Body of pancreas (tissue), 4 donors: ENCODE measurements at regions not wholly inside any gene's neighbourhood (a gene's known extent, or its start where the extent isn't known, plus 50 kb on each side); places are given as distances from the start of the nearest gene placed in this dataset.

Experiments used
- ATAC-seq: fragments of 150-250 bp; one replicate; pipeline ENCODE4 v1.9.1; 2016
- DNase-seq, 4 donors: peaks; one replicate each; pipeline ENCODE4 v3.0.0-alpha.2; 2019
- H3K27ac ChIP-seq, 4 donors: fragments of 200-600 bp; sonication (generic); 1 replicate in 3 of 4; 2 replicates in 1 of 4; pipeline versions ENCODE4 v1.5.1 to v1.6.1; 2016 to 2019; ENCODE audit warnings: mild to moderate bottlenecking in 1 of 4, mixed read lengths in 1 of 4, moderate library complexity in 1 of 4
- H3K27me3 ChIP-seq, 2 donors: fragments of 200-600 bp; sonication (generic); one replicate each; pipeline ENCODE4 v1.6.0; 2016; ENCODE audit warnings: mild to moderate bottlenecking in 1 of 2
- H3K36me3 ChIP-seq, 2 donors: fragments of 200-600 bp; sonication (generic); replicated peaks in 1 of 2; 2 replicates each; pipeline ENCODE4 v1.5.1; 2016; ENCODE audit warnings: low read depth in 2 of 2; ENCODE audit not compliant: insufficient read depth in 1 of 2
- H3K4me1 ChIP-seq: fragments of 200-600 bp; sonication (generic); one replicate; pipeline ENCODE4 v1.6.0; 2016
- H3K4me3 ChIP-seq, 2 donors: fragments of 200-600 bp; sonication (generic); 1 replicate in 1 of 2; 2 replicates in 1 of 2; pipeline ENCODE4 v1.5.1; 2016 to 2019
- H3K9me3 ChIP-seq, 3 donors: fragments of 200-600 bp; sonication (generic); 1 replicate in 2 of 3; 2 replicates in 1 of 3; pipeline ENCODE4 v1.5.1; 2016
- CTCF ChIP-seq, 7 experiments: fragments of 450-650 bp in 4 of 7; fragments of 200-600 bp in 3 of 7; sonication (generic) in 3 of 7; IDR thresholded peaks; one replicate each; pipeline ENCODE4 v1.5.1; 2016 to 2019; ENCODE audit warnings: antibody characterized with exemption in 7 of 7
- POLR2A ChIP-seq, 3 donors: fragments of 450-650 bp; IDR thresholded peaks; one replicate each; pipeline ENCODE4 v1.6.1; 2016; ENCODE audit warnings: antibody characterized with exemption in 3 of 3, mild to moderate bottlenecking in 2 of 3
- WGBS, 2 donors: methylation state at CpG; one replicate each; pipeline ENCODE4 v1.1.5; 2017; 5-methylcytosine and 5-hydroxymethylcytosine counted together
- intact Hi-C: fragments of 100-400 bp; cut with DNase I; formaldehyde crosslinking; loops from one replicate; pipeline ENCODE4 v1.15.1; 2023

GRCh38 chr17:65459677-65460347 is 101.6 kb downstream of the AXIN2 start:
- Histone ChIP-seq H3K36me3 (no peaks in the 10 kb centered on the region), H3K4me3 (no peak overlapping the region), H3K27ac (no peak overlapping the region), H3K27me3 (no peaks in the 10 kb centered on the region), H3K4me1 (no peaks in the 10 kb centered on the region), H3K9me3 (no peaks in the 10 kb centered on the region)
- DNase-seq = no peak
- no peak for TF ChIP-seq POLR2A (IDR thresholded peaks at IDR 0.05)
- intact Hi-C loops = no loop called here
- no peak for ATAC-seq
- 52 to 61% methylated on average over 12 to 15 of the region's 15 CpGs for WGBS, 2 donors

DNA sequence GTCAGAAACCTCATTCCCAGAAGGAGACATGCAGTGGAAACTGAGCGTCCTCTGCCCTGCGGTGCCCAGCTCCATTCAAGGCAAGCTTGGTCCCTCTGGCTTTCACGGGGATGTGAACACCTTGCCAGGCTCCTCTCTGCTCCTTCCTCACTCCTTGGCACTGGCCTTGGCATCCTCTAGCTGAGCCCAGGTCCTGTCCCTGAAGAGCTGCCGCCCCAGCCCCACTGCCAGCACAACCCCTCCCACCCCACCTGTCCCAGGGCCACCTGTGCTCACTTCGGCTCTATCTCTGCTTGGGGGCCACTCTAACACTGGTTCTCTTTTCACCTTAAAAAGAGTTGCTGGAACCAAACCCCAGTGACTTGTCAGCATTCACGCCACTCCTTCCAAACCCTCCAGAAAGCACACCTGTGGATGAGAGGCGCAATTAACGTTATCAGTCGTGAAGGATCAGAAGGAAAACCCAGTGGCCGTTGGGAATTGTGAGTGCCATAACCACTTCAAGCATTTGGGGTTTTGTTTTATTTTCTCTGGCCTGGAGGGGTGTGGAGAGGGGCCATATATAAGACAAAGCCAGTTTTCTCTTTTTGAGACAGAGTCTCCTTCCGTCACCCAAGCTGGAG is 103.7 kb downstream of the AXIN2 start:
- intact Hi-C loops = no loop called here
- H3K36me3 ChIP-seq = no peaks in the 10 kb centered on the region
- H3K4me1 ChIP-seq = no peaks in the 10 kb centered on the region
- TF ChIP-seq POLR2A (IDR thresholded peaks at IDR 0.05) (no peak), CTCF (IDR thresholded peaks at IDR 0.05) (no peak)
- H3K27me3 ChIP-seq = no peaks in the 10 kb centered on the region
- 72 to 79% methylated on average over 10 to 11 of the region's 11 CpGs for WGBS, 2 donors
- no peak overlapping the region for H3K4me3 ChIP-seq
- no peak overlapping the region for H3K27ac ChIP-seq
- ATAC-seq (no peak), DNase-seq (no peak)
- H3K9me3 ChIP-seq = no peaks in the 10 kb centered on the region

DNA sequence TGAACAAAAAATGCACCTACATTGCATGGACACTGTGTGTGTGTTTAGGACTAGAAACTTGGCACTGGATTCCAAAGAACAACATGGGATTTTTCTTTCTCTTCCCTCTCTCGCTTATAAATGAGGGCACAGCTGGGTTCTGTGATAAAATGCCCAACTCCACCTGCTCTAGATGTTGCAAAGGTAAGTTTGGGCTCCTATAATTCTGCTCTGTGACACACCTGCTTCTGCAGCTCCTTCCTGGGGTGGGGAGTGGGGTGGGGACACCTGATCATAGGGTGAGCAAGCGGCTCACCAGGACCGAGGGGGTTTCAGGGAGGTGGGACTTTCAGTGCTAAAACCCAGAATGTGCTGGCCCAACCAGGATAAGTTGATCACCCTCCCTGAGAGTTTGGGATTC is 104.3 kb downstream of the AXIN2 start:
- H3K27ac ChIP-seq = no peak overlapping the region
- no peaks in the 10 kb centered on the region for H3K27me3 ChIP-seq
- DNase-seq = no peak
- H3K9me3 ChIP-seq = no peaks in the 10 kb centered on the region
- no peak overlapping the region for H3K4me3 ChIP-seq
- no peak for ATAC-seq
- no peaks in the 10 kb centered on the region for H3K36me3 ChIP-seq
- TF ChIP-seq POLR2A (IDR thresholded peaks at IDR 0.05) (no peak), CTCF (IDR thresholded peaks at IDR 0.05) (no peak)
- 64 to 70% methylated on average over 3 of the region's 3 CpGs for WGBS, 2 donors
- intact Hi-C loops = no loop called here
- H3K4me1 ChIP-seq = no peaks in the 10 kb centered on the region

DNA sequence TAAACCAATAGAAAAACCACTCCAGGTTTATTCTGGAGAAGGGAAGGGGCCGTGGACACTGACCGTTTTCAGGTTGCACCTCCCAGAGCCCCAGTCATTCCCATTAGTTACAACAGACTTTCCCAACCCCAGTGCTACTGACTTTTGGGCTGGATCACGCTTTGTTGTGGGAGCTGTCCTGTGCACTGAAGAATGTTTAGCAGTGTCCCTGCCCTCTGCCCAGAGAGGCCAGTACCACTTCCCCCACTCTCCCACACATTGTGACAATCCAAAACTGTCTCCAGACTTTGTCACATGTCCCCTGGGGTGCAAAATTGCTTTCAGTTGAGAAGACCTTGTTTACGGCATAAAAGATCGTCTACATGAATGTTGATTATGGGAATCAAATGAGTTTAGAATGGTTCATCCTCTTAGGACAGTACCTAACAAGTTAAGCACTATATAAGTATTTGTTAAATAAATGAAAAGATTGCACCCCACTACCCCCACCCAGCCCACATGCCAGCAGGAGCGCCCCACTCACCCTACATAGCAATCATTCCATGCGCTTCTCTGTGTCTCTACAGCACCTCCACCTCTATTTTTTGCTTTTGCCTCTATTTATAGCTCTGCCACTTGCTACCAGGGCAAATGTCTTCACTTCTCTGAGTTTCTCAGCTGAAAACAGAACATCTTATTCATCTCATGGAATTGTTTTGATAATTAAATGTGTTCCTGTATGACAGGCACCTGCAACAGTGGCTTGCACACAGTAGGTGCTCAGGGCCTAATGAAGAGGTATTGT is 104.9 kb downstream of the AXIN2 start:
- Histone ChIP-seq H3K4me1 (no peaks in the 10 kb centered on the region), H3K27ac (no peak overlapping the region), H3K36me3 (no peaks in the 10 kb centered on the region), H3K27me3 (no peaks in the 10 kb centered on the region), H3K4me3 (no peak overlapping the region), H3K9me3 (no peaks in the 10 kb centered on the region)
- ATAC-seq = no peak
- WGBS, 2 donors = 77 to 79% methylated on average over 7 of the region's 7 CpGs
- DNase-seq = no peak
- intact Hi-C loops = no loop called here
- TF ChIP-seq POLR2A (IDR thresholded peaks at IDR 0.05) (no peak), CTCF (IDR thresholded peaks at IDR 0.05) (no peak)

- Histone ChIP-seq H3K4me3 (no peak overlapping the region), H3K9me3 (no peaks in the 10 kb centered on the region), H3K27ac (no peak overlapping the region), H3K36me3 (no peaks in the 10 kb centered on the region), H3K27me3 (no peaks in the 10 kb centered on the region), H3K4me1 (no peaks in the 10 kb centered on the region)
- DNase-seq = peak in 3 of 4 donors; percentile 13 to 27 (median 15)
- no peak for ATAC-seq
- intact Hi-C loops = no loop called here
- 39 to 43% methylated on average over 5 to 7 of the region's 7 CpGs for WGBS, 2 donors
- peak in 5 of 7 experiments; percentile 7 to 54 (median 35) for TF ChIP-seq CTCF (IDR thresholded peaks at IDR 0.05)
- no peak for TF ChIP-seq POLR2A (IDR thresholded peaks at IDR 0.05)
These were observed 105.5 kb downstream of the AXIN2 start for GRCh38 chr17:65455972-65456343.
